ENCODE measurements at regions not wholly inside any gene's neighbourhood (a gene's known extent, or its start where the extent isn't known, plus 50 kb on each side); places are given as distances from the start of the nearest gene placed in this dataset.

GRCh38 chr22:35476341-35476740 lies 64.3 kb upstream of the RASD2 start:
- TF ChIP-seq EP300 (IDR thresholded peaks at IDR 0.05) (no peak), CTCF (IDR thresholded peaks at IDR 0.05) (no peak)

Data from suprapubic skin (tissue), 3 donors.